ENCODE measurements at regions not wholly inside any gene's neighbourhood (a gene's known extent, or its start where the extent isn't known, plus 50 kb on each side); places are given as distances from the start of the nearest gene placed in this dataset.

DNA sequence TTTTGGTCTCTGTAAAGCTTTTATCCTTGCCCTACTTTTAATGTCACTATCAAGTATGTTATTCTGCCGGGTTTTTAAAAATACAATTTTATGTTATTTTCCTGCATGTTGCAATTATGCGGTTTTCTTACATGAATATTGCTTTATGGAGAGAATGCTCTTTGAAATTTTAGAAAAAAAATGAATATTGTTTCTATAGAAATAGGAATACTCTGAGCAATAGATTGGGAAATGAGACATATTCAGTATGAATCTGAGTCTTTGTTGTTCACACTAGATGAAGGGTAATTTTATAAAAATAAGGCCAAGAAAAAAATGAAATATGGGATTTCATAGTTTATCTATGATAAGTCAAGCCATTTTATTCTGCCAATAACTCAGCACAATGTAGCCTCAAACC is 142.2 kb upstream of the DTNA start:
- Histone ChIP-seq H3K27me3 (ENCODE audit: control insufficient read depth in 3 of 3, insufficient read depth in 3 of 3, low read depth in 1 of 3, low read length in 3 of 3) (no peaks in the 10 kb centered on the region), H2BK5ac (ENCODE audit: low read length) (no peak overlapping the region), H2AK5ac (ENCODE audit: low read depth, low read length) (no peak overlapping the region), H3K4me1 (ENCODE audit: control insufficient read depth in 2 of 2, insufficient read depth in 1 of 2, low read depth in 1 of 2, low read length in 2 of 2) (peaks cover 0 to 2% of the 10 kb centered on the region in 2 donors), H4K8ac (ENCODE audit: low read depth, low read length) (no peak overlapping the region), H3K14ac (ENCODE audit: low read length) (no peak overlapping the region), H3K36me3 (replicated peaks in 1 of 2; ENCODE audit: control insufficient read depth in 2 of 2, insufficient read depth in 2 of 2, low read length in 2 of 2) (no peaks in the 10 kb centered on the region), H3K18ac (ENCODE audit: low read length) (no peak overlapping the region), H3K9me3 (replicated peaks in 1 of 2; ENCODE audit: control insufficient read depth in 2 of 2, insufficient read depth in 1 of 2, low read depth in 1 of 2, low read length in 2 of 2) (no peaks in the 10 kb centered on the region), H2BK15ac (ENCODE audit: low read length) (no peak overlapping the region), H2BK120ac (ENCODE audit: low read depth, low read length) (no peak overlapping the region), H3K4ac (ENCODE audit: low read length) (no peak overlapping the region), H4K91ac (ENCODE audit: low read depth, low read length, poor library complexity) (no peak overlapping the region), H3K79me1 (ENCODE audit: low read depth, low read length) (no peaks in the 10 kb centered on the region), H3K4me3 (ENCODE audit: low read length in 2 of 2) (no peak overlapping the region), H3K4me2 (ENCODE audit: insufficient read depth, low read length, poor library complexity, severe bottlenecking) (no peak overlapping the region), H2BK12ac (ENCODE audit: low read length) (no peak overlapping the region), H3K9ac (ENCODE audit: low read depth, low read length, poor library complexity) (no peak overlapping the region), H3K23ac (ENCODE audit: low read depth, low read length, poor library complexity) (no peak overlapping the region), H2AFZ (ENCODE audit: low read length) (no peak overlapping the region), H3K27ac (replicated peaks; ENCODE audit: low read length) (no peak overlapping the region)
- no CpG with 5 or more reads among the region's 2 CpGs for WGBS, 2 donors (ENCODE audit: extremely low coverage in 2 of 2, insufficient read length in 2 of 2, insufficient replicate concordance in 1 of 2)
- DNase-seq (ENCODE audit: low spot score) = no peak

DNA sequence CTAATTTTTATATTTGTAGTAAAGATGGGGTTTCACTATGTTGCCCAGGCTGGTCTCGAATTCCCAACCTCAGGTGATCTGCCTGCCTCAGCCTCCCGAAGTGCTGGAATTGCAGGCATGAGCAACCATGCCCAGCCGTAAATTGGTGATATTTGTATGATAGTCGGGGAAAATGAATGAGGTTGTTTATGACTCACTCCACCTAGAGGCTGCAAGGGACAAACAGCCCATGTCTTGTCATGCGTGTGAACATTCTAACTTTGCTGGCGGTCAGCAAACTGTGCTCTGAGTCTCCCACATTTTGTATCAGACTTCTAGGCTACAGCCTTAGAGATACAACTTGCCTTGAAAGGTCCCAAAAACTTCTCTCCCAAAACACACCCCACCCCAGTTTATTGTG is 133.5 kb upstream of the DTNA start:
- Histone ChIP-seq H3K14ac (ENCODE audit: low read length) (no peak overlapping the region), H3K36me3 (replicated peaks in 1 of 2; ENCODE audit: control insufficient read depth in 2 of 2, insufficient read depth in 2 of 2, low read length in 2 of 2) (no peaks in the 10 kb centered on the region), H4K91ac (ENCODE audit: low read depth, low read length, poor library complexity) (no peak overlapping the region), H2BK15ac (ENCODE audit: low read length) (no peak overlapping the region), H2AFZ (ENCODE audit: low read length) (no peak overlapping the region), H3K27ac (replicated peaks; ENCODE audit: low read length) (no peak overlapping the region), H3K9me3 (replicated peaks in 1 of 2; ENCODE audit: control insufficient read depth in 2 of 2, insufficient read depth in 1 of 2, low read depth in 1 of 2, low read length in 2 of 2) (peaks cover 0 to 3% of the 10 kb centered on the region in 2 donors), H3K4me3 (ENCODE audit: low read length in 2 of 2) (no peak overlapping the region), H3K4ac (ENCODE audit: low read length) (no peak overlapping the region), H2BK5ac (ENCODE audit: low read length) (no peak overlapping the region), H2BK120ac (ENCODE audit: low read depth, low read length) (no peak overlapping the region), H3K23ac (ENCODE audit: low read depth, low read length, poor library complexity) (no peak overlapping the region), H2AK5ac (ENCODE audit: low read depth, low read length) (no peak overlapping the region), H3K4me2 (ENCODE audit: insufficient read depth, low read length, poor library complexity, severe bottlenecking) (no peak overlapping the region), H2BK12ac (ENCODE audit: low read length) (no peak overlapping the region), H3K18ac (ENCODE audit: low read length) (no peak overlapping the region), H3K79me1 (ENCODE audit: low read depth, low read length) (no peaks in the 10 kb centered on the region), H3K27me3 (ENCODE audit: control insufficient read depth in 3 of 3, insufficient read depth in 3 of 3, low read depth in 1 of 3, low read length in 3 of 3) (no peaks in the 10 kb centered on the region), H4K8ac (ENCODE audit: low read depth, low read length) (no peak overlapping the region), H3K4me1 (ENCODE audit: control insufficient read depth in 2 of 2, insufficient read depth in 1 of 2, low read depth in 1 of 2, low read length in 2 of 2) (no peaks in the 10 kb centered on the region), H3K9ac (ENCODE audit: low read depth, low read length, poor library complexity) (no peak overlapping the region)
- no peak for DNase-seq (ENCODE audit: low spot score)
- WGBS, 2 donors (ENCODE audit: extremely low coverage in 2 of 2, insufficient read length in 2 of 2, insufficient replicate concordance in 1 of 2) = no CpG with 5 or more reads among the region's 6 CpGs

DNA sequence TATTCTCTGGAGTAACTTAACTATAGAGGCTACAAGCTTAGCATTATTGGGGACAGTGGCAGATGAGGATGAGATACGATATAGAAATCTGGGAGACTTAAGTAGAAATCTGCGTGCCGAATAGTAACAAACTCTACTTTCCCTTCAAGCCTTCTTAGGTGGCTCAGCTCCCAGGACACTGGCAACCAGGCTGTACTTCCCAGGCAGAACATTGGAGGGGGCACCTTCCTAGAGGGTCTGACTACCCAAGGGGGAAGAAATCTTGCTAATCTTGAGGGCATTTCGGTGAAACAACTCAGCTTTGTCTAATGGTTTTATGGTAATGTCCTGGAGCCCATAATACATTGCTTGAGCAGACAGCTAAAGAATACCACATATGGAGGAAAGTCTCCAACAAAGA is 126.2 kb upstream of the DTNA start:
- H3K4ac ChIP-seq (ENCODE audit: low read length) = no peak overlapping the region
- no peak overlapping the region for H3K27ac ChIP-seq (replicated peaks; ENCODE audit: low read length)
- no peak overlapping the region for H4K91ac ChIP-seq (ENCODE audit: low read depth, low read length, poor library complexity)
- H3K4me1 ChIP-seq (ENCODE audit: control insufficient read depth in 2 of 2, insufficient read depth in 1 of 2, low read depth in 1 of 2, low read length in 2 of 2) = peaks cover 1 to 2% of the 10 kb centered on the region in 2 donors
- H2AFZ ChIP-seq (ENCODE audit: low read length) = no peak overlapping the region
- no peak overlapping the region for H4K8ac ChIP-seq (ENCODE audit: low read depth, low read length)
- no peaks in the 10 kb centered on the region for H3K36me3 ChIP-seq (replicated peaks in 1 of 2; ENCODE audit: control insufficient read depth in 2 of 2, insufficient read depth in 2 of 2, low read length in 2 of 2)
- no peaks in the 10 kb centered on the region for H3K27me3 ChIP-seq (ENCODE audit: control insufficient read depth in 3 of 3, insufficient read depth in 3 of 3, low read depth in 1 of 3, low read length in 3 of 3)
- no peak overlapping the region for H2BK12ac ChIP-seq (ENCODE audit: low read length)
- no peak overlapping the region for H2BK15ac ChIP-seq (ENCODE audit: low read length)
- H3K79me1 ChIP-seq (ENCODE audit: low read depth, low read length) = no peaks in the 10 kb centered on the region
- H2AK5ac ChIP-seq (ENCODE audit: low read depth, low read length) = no peak overlapping the region
- H2BK5ac ChIP-seq (ENCODE audit: low read length) = no peak overlapping the region
- whole genome bisulfite sequencing, 2 donors (ENCODE audit: extremely low coverage in 2 of 2, insufficient read length in 2 of 2, insufficient replicate concordance in 1 of 2) = no CpG with 5 or more reads among the region's 4 CpGs
- DNase-seq (ENCODE audit: low spot score) = no peak
- no peak overlapping the region for H3K4me2 ChIP-seq (ENCODE audit: insufficient read depth, low read length, poor library complexity, severe bottlenecking)
- H3K4me3 ChIP-seq (ENCODE audit: low read length in 2 of 2) = no peak overlapping the region
- no peak overlapping the region for H3K9ac ChIP-seq (ENCODE audit: low read depth, low read length, poor library complexity)
- no peak overlapping the region for H3K14ac ChIP-seq (ENCODE audit: low read length)
- peaks cover 0 to 3% of the 10 kb centered on the region in 2 donors for H3K9me3 ChIP-seq (replicated peaks in 1 of 2; ENCODE audit: control insufficient read depth in 2 of 2, insufficient read depth in 1 of 2, low read depth in 1 of 2, low read length in 2 of 2)
- H3K23ac ChIP-seq (ENCODE audit: low read depth, low read length, poor library complexity) = no peak overlapping the region
- H2BK120ac ChIP-seq (ENCODE audit: low read depth, low read length) = no peak overlapping the region
- H3K18ac ChIP-seq (ENCODE audit: low read length) = no peak overlapping the region

DNA sequence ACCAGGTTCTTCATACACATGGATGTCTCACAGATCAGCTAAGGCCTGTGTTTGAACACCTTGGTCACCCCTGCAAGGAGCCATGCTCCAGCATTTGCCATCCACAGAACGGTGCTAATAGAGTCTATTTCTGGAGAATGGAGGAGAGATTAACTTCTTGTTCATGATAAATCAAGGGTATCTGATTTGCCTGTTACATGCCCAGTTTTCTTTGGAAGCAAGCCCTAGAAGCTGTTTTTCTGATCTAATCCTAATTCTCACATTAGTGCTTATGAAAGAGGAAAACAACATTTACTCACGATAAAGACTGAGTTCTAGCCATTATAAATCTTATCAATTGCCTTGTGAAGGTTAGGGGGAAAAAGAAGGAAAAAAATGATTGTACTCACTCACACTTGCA is 119.6 kb upstream of the DTNA start:
- H2BK5ac ChIP-seq (ENCODE audit: low read length) = no peak overlapping the region
- no peaks in the 10 kb centered on the region for H3K9me3 ChIP-seq (replicated peaks in 1 of 2; ENCODE audit: control insufficient read depth in 2 of 2, insufficient read depth in 1 of 2, low read depth in 1 of 2, low read length in 2 of 2)
- H3K14ac ChIP-seq (ENCODE audit: low read length) = no peak overlapping the region
- no peak overlapping the region for H3K23ac ChIP-seq (ENCODE audit: low read depth, low read length, poor library complexity)
- H3K79me1 ChIP-seq (ENCODE audit: low read depth, low read length) = no peaks in the 10 kb centered on the region
- no peak overlapping the region for H4K91ac ChIP-seq (ENCODE audit: low read depth, low read length, poor library complexity)
- no peak overlapping the region for H4K8ac ChIP-seq (ENCODE audit: low read depth, low read length)
- WGBS, 2 donors (ENCODE audit: extremely low coverage in 2 of 2, insufficient read length in 2 of 2, insufficient replicate concordance in 1 of 2) = no CpG with 5 or more reads among the region's 2 CpGs
- no peak overlapping the region for H2BK15ac ChIP-seq (ENCODE audit: low read length)
- H3K18ac ChIP-seq (ENCODE audit: low read length) = no peak overlapping the region
- H3K4me1 ChIP-seq (ENCODE audit: control insufficient read depth in 2 of 2, insufficient read depth in 1 of 2, low read depth in 1 of 2, low read length in 2 of 2) = peaks cover 4 to 7% of the 10 kb centered on the region in 2 donors
- H3K27ac ChIP-seq (replicated peaks; ENCODE audit: low read length) = no peak overlapping the region
- no peak for DNase-seq (ENCODE audit: low spot score)
- H3K4me2 ChIP-seq (ENCODE audit: insufficient read depth, low read length, poor library complexity, severe bottlenecking) = no peak overlapping the region
- no peak overlapping the region for H2BK12ac ChIP-seq (ENCODE audit: low read length)
- no peak overlapping the region for H2AFZ ChIP-seq (ENCODE audit: low read length)
- no peak overlapping the region for H3K9ac ChIP-seq (ENCODE audit: low read depth, low read length, poor library complexity)
- no peak overlapping the region for H2AK5ac ChIP-seq (ENCODE audit: low read depth, low read length)
- no peak overlapping the region for H3K4me3 ChIP-seq (ENCODE audit: low read length in 2 of 2)
- H3K36me3 ChIP-seq (replicated peaks in 1 of 2; ENCODE audit: control insufficient read depth in 2 of 2, insufficient read depth in 2 of 2, low read length in 2 of 2) = no peaks in the 10 kb centered on the region
- no peaks in the 10 kb centered on the region for H3K27me3 ChIP-seq (ENCODE audit: control insufficient read depth in 3 of 3, insufficient read depth in 3 of 3, low read depth in 1 of 3, low read length in 3 of 3)
- H3K4ac ChIP-seq (ENCODE audit: low read length) = no peak overlapping the region
- H2BK120ac ChIP-seq (ENCODE audit: low read depth, low read length) = no peak overlapping the region

Measured in neuronal stem cell (in vitro differentiated cells).